ENCODE measurements at regions not wholly inside any gene's neighbourhood (a gene's known extent, or its start where the extent isn't known, plus 50 kb on each side); places are given as distances from the start of the nearest gene placed in this dataset.

- TF ChIP-seq CTCF (optimal IDR thresholded peaks at IDR 0.05 in 1 of 3, IDR thresholded peaks at IDR 0.05 in 1 of 3, conservative IDR thresholded peaks at IDR 0.05 in 1 of 3; ENCODE audit: extremely low read depth in 1 of 3, insufficient read depth in 2 of 3, low read length in 3 of 3) (no peak), EZH2 (IDR thresholded peaks at IDR 0.05; ENCODE audit: low read length) (no peak)
These were observed 64.3 kb upstream of the IRF2BP2 start for GRCh38 chr1:234674218-234674815.
